H1 (cell line): ENCODE measurements at regions not wholly inside any gene's neighbourhood (a gene's known extent, or its start where the extent isn't known, plus 50 kb on each side); places are given as distances from the start of the nearest gene placed in this dataset.

Source experiments
- CTCF ChIA-PET: fragments of 300-600 bp; sonication (Branson Sonifier 250); formaldehyde crosslinking; loops from one replicate; lab custom pipeline; 2021; ENCODE audit not compliant: partially characterized antibody; lab: Charles Lee
- POLR2A ChIA-PET: fragments of 300-600 bp; sonication (Branson Sonifier 250); formaldehyde crosslinking; loops from one replicate; lab custom pipeline; 2021; ENCODE audit warnings: inconsistent platforms; ENCODE audit not compliant: partially characterized antibody; lab: Charles Lee
- DNase-seq, 2 experiments: peaks; one replicate each; pipeline versions ENCODE4 v3.0.0 to v3.0.0-alpha.2; 2010 to 2022; ENCODE audit warnings: low spot score in 2 of 2, low read depth in 1 of 2, mixed read lengths in 1 of 2
- FAIRE-seq: peaks from 2 replicates; lab custom pipeline; 2011; peaks lifted over from hg19 to GRCh38; lab: Jason Lieb, UNC
- H2AFZ ChIP-seq: 2 replicates; pipeline ENCODE4 v1.8.1; 2012; ENCODE audit warnings: low read length, inconsistent platforms
- H2AK5ac ChIP-seq: 2 replicates; pipeline ENCODE4 v1.6.1; 2013; ENCODE audit warnings: low read depth, low read length
- H2BK120ac ChIP-seq: replicated peaks from 2 replicates; pipeline ENCODE3; 2013; ENCODE audit warnings: low read depth, low read length, inconsistent platforms
- H2BK12ac ChIP-seq: 2 replicates; pipeline ENCODE4 v1.6.1; 2013; ENCODE audit warnings: low read depth, low read length
- H2BK15ac ChIP-seq: 2 replicates; pipeline ENCODE4 v1.6.1; 2013; ENCODE audit warnings: low read length
- H2BK20ac ChIP-seq: 2 replicates; pipeline ENCODE4 v1.6.1; 2013; ENCODE audit warnings: low read length
- H2BK5ac ChIP-seq: 2 replicates; pipeline ENCODE4 v1.6.1; 2013; ENCODE audit warnings: low read depth, low read length
- H3K14ac ChIP-seq: 2 replicates; pipeline ENCODE4 v1.6.1; 2013; ENCODE audit warnings: inconsistent platforms; ENCODE audit not compliant: insufficient read length
- H3K18ac ChIP-seq: 2 replicates; pipeline ENCODE4 v1.6.1; 2013; ENCODE audit warnings: low read length; ENCODE audit errors: extremely low read depth
- H3K23ac ChIP-seq: 2 replicates; pipeline ENCODE4 v1.6.1; 2013; ENCODE audit warnings: inconsistent platforms; ENCODE audit not compliant: insufficient read length
- H3K23me2 ChIP-seq: 2 replicates; pipeline ENCODE4 v1.6.1; 2013; ENCODE audit warnings: low read depth, low read length
- H3K27ac ChIP-seq: 2 replicates; pipeline ENCODE4 v1.6.1; 2011; ENCODE audit warnings: low read depth, low read length, inconsistent platforms
- H3K27me3 ChIP-seq, 4 experiments: replicated peaks in 1 of 4; 1 replicate in 1 of 4; 2 replicates in 3 of 4; pipeline versions ENCODE4 v1.6.1 to v1.8.1; 2011 to 2013; ENCODE audit warnings: low read length in 3 of 4, mild to moderate bottlenecking in 3 of 4, inconsistent platforms in 2 of 4, mixed read lengths in 2 of 4, moderate library complexity in 1 of 4; ENCODE audit not compliant: control insufficient read depth in 3 of 4, insufficient read depth in 3 of 4; ENCODE audit errors: extremely low read depth in 1 of 4
- H3K36me3 ChIP-seq, 4 experiments: 2 replicates each; pipeline versions ENCODE4 v1.6.1 to v1.8.1; 2011 to 2013; ENCODE audit warnings: mild to moderate bottlenecking in 4 of 4, low read length in 3 of 4, moderate library complexity in 2 of 4, control low read depth in 1 of 4, inconsistent platforms in 1 of 4; ENCODE audit not compliant: insufficient read depth in 4 of 4, control insufficient read depth in 2 of 4
- H3K4ac ChIP-seq: replicated peaks from 2 replicates; pipeline ENCODE3; 2013; ENCODE audit warnings: low read length, low read depth, mixed read lengths, inconsistent platforms; ENCODE audit not compliant: insufficient read length
- H3K4me1 ChIP-seq, 4 experiments: replicated peaks in 1 of 4; 1 replicate in 1 of 4; 2 replicates in 3 of 4; pipeline versions ENCODE4 v1.6.1 to v1.8.1; 2011 to 2013; ENCODE audit warnings: low read length in 3 of 4, inconsistent platforms in 2 of 4, mixed read lengths in 1 of 4; ENCODE audit not compliant: insufficient read depth in 4 of 4, control insufficient read depth in 3 of 4
- H3K4me2 ChIP-seq, 2 experiments: 2 replicates each; pipeline versions ENCODE4 v1.6.1 to v1.8.1; 2011 to 2013; ENCODE audit warnings: low read depth in 2 of 2, low read length in 2 of 2, control low read depth in 1 of 2, inconsistent platforms in 1 of 2, mild to moderate bottlenecking in 1 of 2; ENCODE audit not compliant: insufficient read depth in 1 of 2
- H3K4me3 ChIP-seq, 4 experiments: fragments of 200-600, 300-600 bp in 1 of 4; sonication (generic), shearing (Covaris generic), sonication (Bioruptor Twin) in 1 of 4; 2 replicates each; pipeline versions ENCODE4 v1.5.1 to v1.8.1; 2011 to 2016; ENCODE audit warnings: low read length in 4 of 4, low read depth in 3 of 4, control low read depth in 2 of 4, inconsistent platforms in 2 of 4, mild to moderate bottlenecking in 2 of 4, mixed read lengths in 1 of 4, moderate library complexity in 1 of 4; ENCODE audit not compliant: insufficient read depth in 2 of 4; ENCODE audit errors: extremely low read depth in 1 of 4
- H3K56ac ChIP-seq: replicated peaks from 2 replicates; pipeline ENCODE3; 2013; ENCODE audit warnings: low read depth, mild to moderate bottlenecking, mixed read lengths, low read length, inconsistent platforms; ENCODE audit not compliant: insufficient read length
- H3K79me1 ChIP-seq: 2 replicates; pipeline ENCODE4 v1.6.1; 2013; ENCODE audit warnings: low read depth, low read length, control low read depth
- H3K79me2 ChIP-seq, 2 experiments: 2 replicates each; pipeline versions ENCODE4 v1.6.1 to v1.8.1; 2012 to 2013; ENCODE audit warnings: low read length in 2 of 2, mild to moderate bottlenecking in 2 of 2, inconsistent platforms in 1 of 2; ENCODE audit not compliant: insufficient read depth in 2 of 2, control insufficient read depth in 1 of 2
- H3K9ac ChIP-seq, 4 experiments: replicated peaks in 1 of 4; 1 replicate in 1 of 4; 2 replicates in 3 of 4; pipeline versions ENCODE4 v1.6.1 to v1.8.1; 2011 to 2013; ENCODE audit warnings: low read depth in 3 of 4, low read length in 3 of 4, control low read depth in 2 of 4, mild to moderate bottlenecking in 2 of 4, moderate library complexity in 2 of 4, inconsistent platforms in 1 of 4; ENCODE audit errors: extremely low read depth in 1 of 4
- H3K9me3 ChIP-seq, 2 experiments: 2 replicates each; pipeline versions ENCODE4 v1.6.1 to v1.8.1; 2012 to 2013; ENCODE audit warnings: mild to moderate bottlenecking in 2 of 2, moderate library complexity in 2 of 2, control low read depth in 1 of 2, inconsistent platforms in 1 of 2, low read depth in 1 of 2, low read length in 1 of 2, mixed read lengths in 1 of 2; ENCODE audit not compliant: insufficient read depth in 2 of 2
- H4K20me1 ChIP-seq, 2 experiments: replicated peaks in 1 of 2; 2 replicates each; pipeline versions ENCODE3 to v1.8.1; 2011 to 2013; ENCODE audit warnings: inconsistent platforms in 2 of 2, low read length in 2 of 2, mild to moderate bottlenecking in 1 of 2; ENCODE audit not compliant: insufficient read depth in 2 of 2, control insufficient read depth in 1 of 2
- H4K5ac ChIP-seq: 2 replicates; pipeline ENCODE4 v1.6.1; 2013; ENCODE audit warnings: low read length, low read depth, mixed read lengths, inconsistent platforms; ENCODE audit not compliant: insufficient read length
- H4K8ac ChIP-seq: 2 replicates; pipeline ENCODE4 v1.8.0; 2013; ENCODE audit warnings: mild to moderate bottlenecking, moderate library complexity, low read length, inconsistent platforms; ENCODE audit not compliant: insufficient read depth; ENCODE audit errors: extremely low read depth
- H4K91ac ChIP-seq: replicated peaks from 2 replicates; pipeline ENCODE3; 2013; ENCODE audit warnings: low read length, mixed read lengths, inconsistent platforms; ENCODE audit not compliant: insufficient read length
- EP300 ChIP-seq, 2 experiments: IDR thresholded peaks; 1 replicate in 1 of 2; 2 replicates in 1 of 2; pipeline ENCODE4 v1.6.1; 2011 to 2012; ENCODE audit warnings: low read depth in 2 of 2, low read length in 2 of 2, mild to moderate bottlenecking in 2 of 2, borderline replicate concordance in 1 of 2, inconsistent platforms in 1 of 2, moderate library complexity in 1 of 2
- KDM4A ChIP-seq: IDR thresholded peaks from one replicate; pipeline ENCODE4 v1.7.1; 2012; ENCODE audit warnings: low read depth, mild to moderate bottlenecking, moderate library complexity, low read length, inconsistent platforms; ENCODE audit not compliant: severe bottlenecking
- KDM5A ChIP-seq: fragments of 200-600 bp; IDR thresholded peaks from 2 replicates; pipeline ENCODE4 v1.7.1; 2012; ENCODE audit warnings: mild to moderate bottlenecking, low read length, inconsistent platforms, mixed read lengths
- PHF8 ChIP-seq: fragments of 200-600 bp; sonication (generic); conservative IDR thresholded peaks from 2 replicates; pipeline ENCODE4 v1.7.1; 2012; ENCODE audit warnings: low read depth, mild to moderate bottlenecking, inconsistent platforms, low read length, moderate library complexity
- WGBS, 2 experiments: shearing (Covaris generic) in 1 of 2; methylation state at CpG; one replicate each; pipeline versions ENCODE4 v1.1.6 to v1.1.7; 2013 to 2015; ENCODE audit warnings: low lambda C conversion rate in 2 of 2, mixed read lengths in 2 of 2, inconsistent platforms in 1 of 2, low coverage in 1 of 2, missing lambda C conversion rate in 1 of 2; ENCODE audit not compliant: insufficient replicate concordance in 2 of 2, insufficient coverage in 1 of 2, insufficient read length in 1 of 2; ENCODE audit errors: extremely low coverage in 1 of 2, missing lambda C conversion rate in 1 of 2; 5-methylcytosine and 5-hydroxymethylcytosine counted together

- Histone ChIP-seq H3K23me2 (no peaks in the 10 kb centered on the region), H3K79me1 (no peaks in the 10 kb centered on the region), H2BK120ac (no peak overlapping the region), H4K91ac (no peak overlapping the region), H3K56ac (no peak overlapping the region), H3K23ac (no peak overlapping the region), H3K27me3 (no peaks in the 10 kb centered on the region), H3K4me3 (no peak overlapping the region), H3K36me3 (no peaks in the 10 kb centered on the region), H4K20me1 (no peaks in the 10 kb centered on the region), H3K27ac (no peak overlapping the region), H2BK20ac (no peak overlapping the region), H2AFZ (no peak overlapping the region), H2AK5ac (no peak overlapping the region), H2BK5ac (no peak overlapping the region), H3K9ac (no peak overlapping the region), H2BK15ac (no peak overlapping the region), H3K18ac (no peak overlapping the region), H4K5ac (no peak overlapping the region), H3K4me1 (no peaks in the 10 kb centered on the region), H3K4ac (no peak overlapping the region), H3K79me2 (no peaks in the 10 kb centered on the region), H3K4me2 (no peak overlapping the region), H3K14ac (no peak overlapping the region), H3K9me3 (peaks cover 2% of the 10 kb centered on the region in 2 experiments; a peak in 2 of 4 replicates), H4K8ac (no peak overlapping the region), H2BK12ac (no peak overlapping the region)
- CTCF ChIA-PET, result interaction anchor here (0.8 kb wide), 1 partner anchor 101 kb away, joined by 4 read pairs; no protein-coding TSS in a partner anchor
- WGBS, 2 experiments, result 65% methylated on average over 2 of the region's 2 CpGs; no CpG with 5 or more reads in 1 of the 2 experiments
- DNase-seq (no peak), FAIRE-seq (no peak)
- POLR2A ChIA-PET, result no interaction called here
- TF ChIP-seq KDM5A (no peak), PHF8 (no peak), KDM4A (no peak), EP300 (IDR thresholded peaks at IDR 0.05; ENCODE audit: borderline replicate concordance in 1 of 2, low read depth in 2 of 2, low read length in 2 of 2) (no peak)
Measured at GRCh38 chr14:61961369-61961768, 199.1 kb downstream of the SNAPC1 start.
